ENCODE measurements at regions not wholly inside any gene's neighbourhood (a gene's known extent, or its start where the extent isn't known, plus 50 kb on each side); places are given as distances from the start of the nearest gene placed in this dataset.

DNA sequence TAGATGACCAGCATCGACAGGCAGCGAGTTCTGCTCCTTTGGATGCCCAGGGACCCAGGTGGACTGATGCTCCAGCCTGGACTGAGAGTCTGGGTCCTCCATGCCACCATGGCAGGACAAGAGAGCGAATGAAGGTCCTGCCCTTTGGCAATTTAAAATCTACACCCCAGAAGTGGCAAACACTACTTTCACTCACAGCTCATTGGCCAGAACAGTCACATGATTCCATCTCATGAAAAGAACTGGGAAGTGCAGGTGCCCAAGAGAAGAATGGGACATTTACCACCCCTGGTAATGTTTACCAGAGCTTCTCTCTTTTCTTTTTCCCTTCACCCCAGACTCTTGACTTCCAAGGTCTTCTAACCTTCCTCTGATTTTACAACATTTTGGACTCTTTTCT lies 87.8 kb upstream of the SLCO3A1 start:
- DNase-seq = no peak

DNA sequence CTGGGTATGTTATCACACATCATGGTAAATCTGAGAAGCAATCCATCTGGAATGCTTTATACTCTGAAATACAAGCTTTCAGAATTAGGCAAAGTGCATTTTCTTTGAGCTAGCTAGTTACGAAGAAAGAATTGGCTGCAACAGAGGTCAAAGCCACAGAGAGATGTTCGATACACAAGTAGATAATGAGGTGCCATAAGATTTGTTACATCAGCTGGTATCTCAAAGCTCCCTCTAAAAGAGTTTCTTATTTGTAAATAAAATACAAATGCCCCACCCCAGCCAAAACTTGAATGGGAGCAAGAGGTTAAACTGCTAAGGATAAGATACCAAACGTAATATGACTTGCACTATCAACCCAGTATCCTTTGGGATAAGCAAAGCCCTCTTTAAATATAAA lies 84.0 kb upstream of the SLCO3A1 start:
- DNase-seq = no peak

DNA sequence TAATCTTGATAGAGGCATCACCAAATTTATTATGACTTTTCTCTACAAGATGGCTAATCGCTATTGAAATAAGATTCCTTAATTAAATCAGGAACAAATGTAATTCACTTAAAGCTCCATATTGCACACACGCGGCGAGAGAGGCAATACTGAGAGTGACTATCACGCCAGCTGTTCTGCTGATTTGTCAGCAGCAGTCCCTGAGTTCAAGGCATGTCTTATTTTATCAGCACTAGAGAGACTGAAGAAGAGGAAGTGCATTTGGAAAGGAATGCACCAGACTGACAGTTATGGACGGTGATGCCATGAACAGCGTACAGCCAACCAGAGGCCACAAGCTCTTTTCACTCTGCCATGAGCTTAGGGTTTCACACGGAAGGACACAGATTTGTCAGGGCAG lies 83.6 kb upstream of the SLCO3A1 start:
- DNase-seq = no peak

DNA sequence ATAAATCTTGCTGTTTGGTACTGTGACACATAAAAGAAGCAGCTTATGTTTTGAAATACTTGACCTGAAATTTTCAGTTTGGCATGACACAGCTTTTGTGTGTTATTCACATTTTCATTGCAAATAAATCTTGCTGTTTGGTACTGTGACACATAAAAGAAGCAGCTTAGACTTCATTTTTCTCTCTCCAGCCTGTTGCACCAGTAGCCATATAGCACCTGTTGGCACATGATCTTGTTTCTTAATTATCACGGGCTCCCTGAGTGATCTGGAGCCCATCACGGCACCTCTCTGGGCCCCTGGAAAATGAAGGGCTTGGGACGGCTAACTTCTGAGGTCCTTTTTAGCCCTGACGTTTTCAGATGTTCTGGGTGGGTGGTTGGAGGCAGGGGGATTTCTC lies 77.4 kb upstream of the SLCO3A1 start:
- DNase-seq = no peak

DNA sequence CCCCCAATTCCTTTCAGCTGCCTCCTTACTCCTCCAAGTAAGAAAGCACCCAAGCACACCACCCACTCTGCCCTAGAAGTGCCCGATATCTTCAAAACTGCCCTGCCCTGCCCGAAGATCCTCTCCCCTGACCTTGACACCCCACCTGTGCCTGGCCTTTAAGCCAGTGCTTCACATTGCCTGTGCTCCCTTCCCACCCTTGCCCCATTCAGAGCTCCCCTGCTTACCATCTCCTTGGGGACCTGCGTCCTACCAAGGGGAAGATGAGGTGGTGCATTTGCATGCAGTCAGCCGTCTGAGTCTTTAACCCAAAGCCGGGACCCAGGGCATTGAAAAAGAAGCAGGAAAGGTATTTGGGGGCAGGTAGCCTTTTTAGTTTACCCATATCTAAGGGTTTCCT lies 73.5 kb upstream of the SLCO3A1 start:
- no peak for DNase-seq

DNA sequence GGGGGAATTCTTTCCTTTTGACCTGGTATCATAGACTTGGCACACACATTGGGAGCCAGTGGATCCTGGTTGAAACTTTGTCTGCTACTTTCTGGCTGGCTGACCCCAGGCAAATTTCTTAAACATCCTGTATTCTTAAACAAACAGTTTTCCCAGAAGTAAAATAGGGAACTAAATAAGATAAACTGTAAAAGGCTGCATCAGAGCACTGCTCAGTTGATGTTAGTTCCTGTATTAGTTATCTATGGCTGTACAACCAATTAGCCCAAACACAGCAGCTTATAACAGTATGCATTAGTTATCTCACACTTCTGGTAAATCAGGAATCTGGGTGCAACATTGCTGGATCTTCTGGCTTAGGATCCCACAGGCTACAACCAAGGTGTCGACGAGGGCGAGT lies 73.1 kb upstream of the SLCO3A1 start:
- no peak for DNase-seq

DNA sequence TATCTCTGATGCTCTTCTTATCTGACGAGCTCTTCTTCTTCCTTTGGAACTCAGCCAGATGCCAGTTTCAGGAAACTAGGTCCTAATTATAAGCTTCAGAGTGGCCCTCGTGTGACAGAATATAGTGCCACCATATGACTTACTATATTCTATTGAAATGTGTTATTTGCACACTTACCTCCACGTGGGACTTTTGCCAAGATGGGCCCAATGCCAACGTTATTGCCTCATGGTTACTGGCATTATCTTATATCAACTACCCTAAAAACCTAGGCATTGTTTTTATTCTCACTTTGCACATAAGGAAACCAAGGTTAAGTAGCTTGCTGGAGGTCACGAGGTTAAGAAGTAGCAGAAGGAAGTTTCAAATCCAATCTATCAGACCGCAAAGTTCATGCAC lies 71.3 kb upstream of the SLCO3A1 start:
- no peak for DNase-seq

DNA sequence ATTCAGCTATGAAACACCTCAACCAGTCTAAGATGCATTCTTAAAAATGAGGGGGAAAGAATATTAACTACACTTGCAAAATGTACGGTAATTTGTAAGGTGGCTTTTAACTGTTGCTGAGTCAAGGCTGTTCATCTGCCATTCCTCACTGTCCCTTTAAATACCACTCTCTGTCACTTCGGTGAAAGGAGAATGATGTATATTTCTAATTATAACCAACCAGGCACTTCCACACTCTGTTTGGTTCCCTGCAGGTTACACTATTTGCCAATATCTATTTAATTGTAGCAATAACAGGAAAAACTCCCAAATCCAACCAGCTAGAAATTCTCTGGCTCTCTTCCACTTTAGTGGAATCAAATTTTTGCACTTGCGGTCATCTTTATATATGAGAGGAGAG lies 70.5 kb upstream of the SLCO3A1 start:
- no peak for DNase-seq

DNA sequence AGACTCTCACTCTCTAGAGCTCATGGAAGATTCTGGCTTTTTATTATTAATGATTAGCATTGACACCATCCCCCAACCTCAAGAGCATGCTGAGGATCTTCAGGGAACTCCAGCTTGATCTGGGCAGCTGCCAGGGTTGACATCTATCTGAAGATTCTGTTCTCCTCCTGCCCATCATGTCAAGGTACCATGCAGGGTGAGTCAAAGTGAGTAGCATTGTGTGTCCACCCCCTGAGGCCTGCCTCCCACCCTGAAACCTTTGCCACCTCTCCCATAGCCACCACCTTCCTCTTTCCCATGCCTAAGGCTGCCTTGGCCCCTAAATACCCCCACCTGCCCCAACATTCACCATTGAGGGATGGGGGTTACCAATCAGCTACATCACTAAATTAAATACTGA lies 70.1 kb upstream of the SLCO3A1 start:
- no peak for DNase-seq

DNA sequence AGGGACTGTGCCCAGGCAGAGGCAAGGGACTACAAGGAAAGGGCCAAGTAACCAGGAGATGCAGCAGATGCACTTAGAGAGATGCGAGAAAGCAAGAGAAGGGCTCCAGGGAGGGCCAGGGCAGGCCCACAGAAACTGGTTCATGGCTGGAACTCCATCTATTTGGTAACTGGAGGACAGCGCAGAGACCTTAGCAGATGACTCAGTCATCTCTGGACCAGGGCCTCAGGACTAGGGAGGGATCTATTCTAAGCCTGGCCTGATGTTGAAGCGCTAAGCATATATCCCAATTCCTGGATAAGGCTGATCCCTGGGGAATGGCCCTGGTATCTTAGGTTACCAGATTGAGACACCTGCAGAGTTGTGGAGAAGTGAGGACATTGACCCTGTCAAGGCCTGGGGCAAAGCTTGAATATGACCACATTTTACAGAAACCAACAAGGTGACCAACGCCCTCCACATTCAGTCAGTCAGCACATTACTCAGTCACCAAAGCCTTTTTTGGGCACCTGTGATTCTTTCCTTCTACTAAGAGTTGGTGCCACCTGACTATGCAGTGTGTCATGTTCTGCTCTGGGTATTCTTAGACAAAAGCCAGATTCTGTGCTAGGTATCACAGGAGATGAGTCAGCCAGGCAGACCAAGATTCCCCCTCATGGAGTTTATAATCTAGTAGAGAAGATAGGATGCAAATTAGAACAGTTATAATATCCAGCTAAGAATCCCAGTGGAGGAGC lies 68.4 kb upstream of the SLCO3A1 start:
- DNase-seq = no peak

DNA sequence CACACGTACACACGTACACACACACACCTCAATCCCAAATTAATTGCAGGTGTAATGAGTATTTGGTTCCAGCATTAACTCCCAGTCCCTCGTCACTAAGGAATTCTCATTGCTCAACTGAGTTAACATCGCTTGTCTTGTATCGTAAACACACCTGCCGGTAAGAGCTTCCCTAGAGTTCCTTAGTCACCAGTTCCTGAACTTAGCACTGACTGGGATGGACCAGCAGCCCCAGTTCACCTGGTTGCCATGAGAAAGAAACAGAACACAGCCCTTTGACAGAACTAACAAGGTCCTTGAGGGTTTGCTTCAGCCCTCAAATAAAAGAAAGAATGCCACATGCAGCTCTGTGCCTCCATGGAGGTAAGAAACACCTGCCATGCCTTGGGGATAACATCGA lies 66.3 kb upstream of the SLCO3A1 start:
- DNase-seq = no peak

DNA sequence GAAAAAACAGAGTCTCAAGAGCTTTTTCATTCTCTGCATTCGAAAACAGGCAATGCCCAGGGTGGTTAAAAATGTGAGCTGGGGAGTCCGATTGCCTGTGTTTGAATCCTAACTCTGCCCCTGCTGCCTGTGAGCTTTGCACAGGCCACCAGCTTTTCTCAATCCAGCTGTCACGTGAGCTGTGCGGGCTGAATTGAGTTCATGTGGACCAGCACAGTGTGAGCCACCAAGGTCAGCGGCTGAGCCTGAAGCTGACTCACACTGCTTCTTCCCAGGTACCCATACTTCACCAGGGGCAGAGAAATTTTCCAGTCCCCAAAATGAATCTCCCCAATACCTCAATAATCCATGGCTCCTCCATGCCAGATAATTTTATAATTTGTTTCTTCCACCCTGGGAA lies 64.4 kb upstream of the SLCO3A1 start:
- DNase-seq = no peak

DNA sequence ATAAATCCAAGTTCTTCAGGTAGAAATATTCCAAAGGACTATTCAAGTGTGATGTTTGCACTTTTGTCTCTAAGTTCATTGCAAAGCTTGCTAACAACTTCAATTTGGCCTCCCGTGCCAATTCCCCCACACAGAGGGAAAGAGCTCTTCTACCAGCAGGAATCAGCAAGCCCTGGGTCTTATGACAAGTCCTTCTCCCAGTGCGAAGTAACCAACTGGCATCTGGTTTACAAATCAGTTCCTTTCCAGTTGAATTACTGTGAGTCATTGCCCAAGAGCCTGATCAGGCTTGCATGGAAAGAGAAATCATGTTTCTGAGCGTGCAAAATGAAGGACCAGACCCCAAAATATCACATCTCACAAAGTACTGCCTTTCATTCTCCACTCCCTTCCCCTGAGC lies 62.7 kb upstream of the SLCO3A1 start:
- no peak for DNase-seq

DNA sequence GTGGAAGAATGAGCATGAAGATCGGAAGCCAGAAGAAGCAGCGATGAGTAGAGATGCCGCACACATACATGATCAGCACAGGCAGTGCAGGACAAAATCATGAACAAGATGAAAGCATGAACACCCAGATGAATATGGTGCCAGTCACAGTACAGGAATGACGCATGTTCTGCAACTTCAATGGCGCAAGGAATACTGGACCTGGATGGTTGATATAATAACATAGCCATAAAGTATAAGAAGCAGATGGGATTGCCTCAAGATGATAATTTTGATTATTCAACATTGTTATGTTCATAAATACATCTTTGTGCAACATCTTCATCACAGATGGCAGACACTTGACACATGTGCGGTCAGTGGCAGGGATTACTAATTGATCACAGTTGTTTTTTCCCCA lies 59.7 kb upstream of the SLCO3A1 start:
- no peak for DNase-seq

DNA sequence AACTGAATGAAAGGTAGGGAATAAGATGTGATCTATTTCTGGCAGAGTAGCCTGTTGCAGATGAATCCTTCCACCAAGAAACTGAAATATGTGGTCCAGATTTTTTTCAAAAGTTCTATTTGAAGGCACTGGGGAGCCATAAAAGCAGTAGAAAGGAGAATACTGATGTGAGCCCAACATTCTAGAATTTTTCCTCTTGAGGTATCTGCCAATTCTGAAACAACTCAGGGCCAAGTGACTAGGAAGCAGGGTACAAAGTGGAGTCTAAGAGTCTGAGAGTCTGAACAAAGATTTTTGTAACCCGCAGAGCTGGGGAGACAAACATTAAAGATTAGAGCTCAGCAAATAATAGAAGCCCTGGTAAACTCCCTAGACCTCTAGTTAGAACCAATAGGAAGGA lies 58.3 kb upstream of the SLCO3A1 start:
- no peak for DNase-seq

DNA sequence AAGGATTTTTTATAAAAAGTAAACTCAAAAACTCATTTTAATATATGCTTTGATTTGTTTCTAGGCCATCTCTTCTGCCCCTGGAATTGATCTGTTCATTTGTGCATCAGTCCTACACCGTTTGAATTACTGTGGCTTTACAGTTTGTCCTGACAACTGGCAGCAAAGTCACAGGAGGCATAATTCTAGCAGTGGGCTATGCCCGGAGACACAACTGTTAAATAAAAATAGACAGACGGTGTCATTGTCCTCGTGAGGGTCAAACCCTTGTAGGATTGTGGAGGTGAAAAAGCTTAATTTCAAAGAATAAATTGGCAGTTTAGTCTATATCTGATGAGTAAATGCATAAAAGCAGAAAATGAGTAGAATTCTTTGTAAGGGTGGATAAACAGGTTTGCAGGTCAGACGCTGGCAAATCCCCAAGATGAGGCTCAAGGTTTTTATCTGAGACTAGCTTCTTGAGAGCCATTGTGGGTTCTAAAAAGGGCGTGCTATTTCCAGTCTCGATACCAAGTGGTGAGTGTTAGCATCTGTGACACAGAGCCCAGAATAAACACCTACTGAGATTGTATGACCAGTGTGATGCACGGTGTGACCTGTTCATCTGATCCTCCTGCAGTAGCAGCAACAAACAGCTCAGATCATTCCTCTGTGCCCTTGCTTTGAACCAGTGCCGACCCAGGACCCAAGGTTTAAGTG lies 51.5 kb upstream of the SLCO3A1 start:
- DNase-seq = no peak

DNA sequence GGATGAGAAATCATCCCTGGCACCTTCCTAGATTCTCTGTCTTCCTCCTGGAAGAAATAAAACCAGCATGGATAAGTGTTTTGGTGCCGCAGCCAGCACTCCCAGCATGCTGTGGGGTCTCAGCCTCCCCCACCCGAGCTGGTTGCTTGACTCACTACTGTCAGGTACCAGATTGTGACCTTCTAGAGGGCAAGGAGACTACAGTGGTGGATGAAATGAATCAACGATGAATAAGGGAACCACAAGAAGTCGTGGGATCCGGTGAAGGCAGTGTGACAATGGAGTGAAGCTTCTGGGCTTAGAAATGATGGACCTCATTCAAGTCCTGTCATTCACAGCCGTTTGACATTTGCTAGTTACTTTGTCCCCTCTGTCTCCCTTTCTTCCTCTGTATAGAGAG lies 50.2 kb upstream of the SLCO3A1 start:
- no peak for DNase-seq
